H1 (cell line): ENCODE measurements at regions not wholly inside any gene's neighbourhood (a gene's known extent, or its start where the extent isn't known, plus 50 kb on each side); places are given as distances from the start of the nearest gene placed in this dataset.

ENCODE experiments used
- BACH1 ChIP-seq: IDR thresholded peaks from 2 replicates; pipeline ENCODE4 v1.6.1; 2012; ENCODE audit warnings: low read length, improper control_type of control experiment
- CBX8 ChIP-seq: fragments of 300-800, 300-1000 bp; sonication (generic); IDR thresholded peaks from 2 replicates; pipeline ENCODE4 v1.7.1; 2016; ENCODE audit warnings: low read depth, low read length, borderline replicate concordance
- CEBPB ChIP-seq: IDR thresholded peaks from 2 replicates; pipeline ENCODE4 v1.6.1; 2012; ENCODE audit warnings: low read depth, low read length
- CHD7 ChIP-seq: fragments of 300-600 bp; sonication (generic); IDR thresholded peaks from 2 replicates; pipeline ENCODE4 v1.7.1; 2012; ENCODE audit warnings: low read length, moderate library complexity, mild to moderate bottlenecking, inconsistent platforms; ENCODE audit not compliant: insufficient replicate concordance
- E2F6 ChIP-seq: IDR thresholded peaks from 2 replicates; pipeline ENCODE4 v1.6.1; 2012; ENCODE audit warnings: inconsistent platforms
- EGR1 ChIP-seq: IDR thresholded peaks from 2 replicates; pipeline ENCODE4 v1.6.1; 2011; ENCODE audit warnings: low read depth, low read length, borderline replicate concordance
- POLR2A ChIP-seq, 2 experiments: IDR thresholded peaks; 1 replicate in 1 of 2; 2 replicates in 1 of 2; pipeline ENCODE4 v1.6.1; 2011; ENCODE audit warnings: low read depth in 2 of 2, low read length in 2 of 2, mild to moderate bottlenecking in 2 of 2; ENCODE audit errors: control extremely low read depth in 1 of 2
- RAD21 ChIP-seq, 2 experiments: IDR thresholded peaks in 1 of 2; conservative IDR thresholded peaks in 1 of 2; 2 replicates each; pipeline ENCODE4 v1.6.1; 2011; ENCODE audit warnings: low read depth in 2 of 2, low read length in 2 of 2, improper control_type of control experiment in 1 of 2, inconsistent platforms in 1 of 2, mild to moderate bottlenecking in 1 of 2, moderate library complexity in 1 of 2
- TAF7 ChIP-seq: optimal IDR thresholded peaks from 2 replicates; pipeline ENCODE3; 2011; ENCODE audit warnings: low read depth, mild to moderate bottlenecking, inconsistent platforms, low read length, moderate library complexity, borderline replicate concordance
- TEAD4 ChIP-seq: IDR thresholded peaks from 2 replicates; pipeline ENCODE4 v1.6.1; 2012; ENCODE audit warnings: low read depth, low read length, inconsistent platforms, mixed read lengths

DNA sequence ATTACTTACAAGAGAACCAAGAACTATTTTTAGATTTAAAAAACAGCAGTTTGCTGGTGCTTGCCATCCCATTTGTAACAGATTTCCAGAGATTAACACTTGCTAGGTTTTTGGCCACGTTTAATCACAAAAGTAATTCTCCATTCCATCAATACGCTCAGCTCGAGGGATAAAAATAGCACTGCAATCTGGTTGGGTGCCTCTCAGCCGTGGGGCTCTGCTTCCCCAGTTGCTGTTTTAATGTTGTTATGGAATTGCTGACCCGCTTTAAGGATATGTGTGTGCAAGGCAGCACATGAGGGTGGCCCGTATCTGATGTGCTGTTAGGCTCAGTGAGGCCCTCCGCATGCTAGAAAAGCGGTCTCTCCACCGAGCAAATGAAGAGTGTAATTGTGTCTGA is 222.2 kb upstream of the TMEM260 start (continued):
- TF ChIP-seq CHD7 = no peak
- no peak for TF ChIP-seq CEBPB
- no peak for TF ChIP-seq TEAD4
- no peak for TF ChIP-seq EGR1
- no peak for TF ChIP-seq RAD21 (IDR thresholded peaks at IDR 0.05 in 1 of 2, conservative IDR thresholded peaks at IDR 0.05 in 1 of 2; ENCODE audit: low read depth in 2 of 2, low read length in 2 of 2)
- no peak for TF ChIP-seq TAF7
- no peak for TF ChIP-seq BACH1
- no peak for TF ChIP-seq E2F6
- TF ChIP-seq CBX8 = no peak
- no peak for TF ChIP-seq POLR2A (IDR thresholded peaks at IDR 0.05; ENCODE audit: control extremely low read depth in 1 of 2, low read depth in 2 of 2, low read length in 2 of 2)
